H9 (cell line): ENCODE measurements at regions not wholly inside any gene's neighbourhood (a gene's known extent, or its start where the extent isn't known, plus 50 kb on each side); places are given as distances from the start of the nearest gene placed in this dataset.

ENCODE experiments used
- DNase-seq: peaks from one replicate; pipeline ENCODE4 v3.0.0-alpha.2; 2017
- H2AFZ ChIP-seq: one replicate; pipeline ENCODE4 v1.6.1; 2013; ENCODE audit warnings: mild to moderate bottlenecking, low read length, control low read depth, moderate library complexity
- H2AK5ac ChIP-seq: 2 replicates; pipeline ENCODE4 v1.6.1; 2013; ENCODE audit warnings: low read length, control low read depth, mixed read lengths; ENCODE audit not compliant: insufficient read length
- H2BK120ac ChIP-seq: one replicate; pipeline ENCODE4 v1.6.1; 2013; ENCODE audit warnings: low read depth, mild to moderate bottlenecking, low read length, control low read depth, inconsistent platforms; ENCODE audit not compliant: poor library complexity, severe bottlenecking
- H2BK12ac ChIP-seq: 2 replicates; pipeline ENCODE4 v1.6.1; 2013; ENCODE audit warnings: low read length, control low read depth, mixed read lengths, low read depth; ENCODE audit not compliant: insufficient read length
- H2BK15ac ChIP-seq: 2 replicates; pipeline ENCODE4 v1.6.1; 2013; ENCODE audit warnings: low read depth, low read length, control low read depth
- H2BK20ac ChIP-seq: one replicate; pipeline ENCODE4 v1.6.1; 2013; ENCODE audit warnings: low read depth, mild to moderate bottlenecking, low read length, control low read depth, inconsistent platforms; ENCODE audit not compliant: poor library complexity, severe bottlenecking
- H2BK5ac ChIP-seq: 2 replicates; pipeline ENCODE4 v1.6.1; 2013; ENCODE audit warnings: low read length, control low read depth, mixed read lengths; ENCODE audit not compliant: insufficient read length
- H3K14ac ChIP-seq: 2 replicates; pipeline ENCODE4 v1.6.1; 2013; ENCODE audit warnings: low read length, control low read depth; ENCODE audit not compliant: insufficient read depth
- H3K18ac ChIP-seq: 2 replicates; pipeline ENCODE4 v1.6.1; 2013; ENCODE audit warnings: low read depth, mild to moderate bottlenecking, mixed read lengths, low read length, control low read depth; ENCODE audit not compliant: insufficient read length
- H3K23ac ChIP-seq: 2 replicates; pipeline ENCODE4 v1.6.1; 2013; ENCODE audit warnings: low read length, control low read depth, mixed read lengths, low read depth; ENCODE audit not compliant: insufficient read length
- H3K23me2 ChIP-seq: 2 replicates; pipeline ENCODE4 v1.6.1; 2013; ENCODE audit warnings: low read depth, mild to moderate bottlenecking, mixed read lengths, low read length, control low read depth; ENCODE audit not compliant: insufficient read length, poor library complexity, severe bottlenecking
- H3K27ac ChIP-seq: 2 replicates; pipeline ENCODE4 v1.5.1; 2013; ENCODE audit warnings: low read length, control low read depth, mixed read lengths, low read depth; ENCODE audit not compliant: insufficient read length
- H3K27me3 ChIP-seq: 2 replicates; pipeline ENCODE4 v1.6.1; 2013; ENCODE audit warnings: low read length, control low read depth, inconsistent platforms; ENCODE audit not compliant: insufficient read depth
- H3K4ac ChIP-seq: 2 replicates; pipeline ENCODE4 v1.6.1; 2013; ENCODE audit warnings: low read depth, mild to moderate bottlenecking, control low read depth, inconsistent platforms, low read length, moderate library complexity
- H3K4me1 ChIP-seq: 2 replicates; pipeline ENCODE4 v1.6.1; 2013; ENCODE audit warnings: low read length, control low read depth, inconsistent platforms; ENCODE audit not compliant: insufficient read depth
- H3K4me2 ChIP-seq: 2 replicates; pipeline ENCODE4 v1.6.1; 2013; ENCODE audit warnings: low read length, control low read depth, mixed read lengths; ENCODE audit not compliant: insufficient read length, insufficient read depth
- H3K56ac ChIP-seq: 2 replicates; pipeline ENCODE4 v1.6.1; 2013; ENCODE audit warnings: low read depth, mild to moderate bottlenecking, mixed read lengths, low read length, control low read depth; ENCODE audit not compliant: insufficient read length
- H3K79me1 ChIP-seq: 2 replicates; pipeline ENCODE4 v1.6.1; 2013; ENCODE audit warnings: low read depth, mild to moderate bottlenecking, moderate library complexity, low read length, control low read depth, inconsistent platforms; ENCODE audit not compliant: insufficient read depth, poor library complexity, severe bottlenecking
- H3K79me2 ChIP-seq: 2 replicates; pipeline ENCODE4 v1.6.1; 2013; ENCODE audit warnings: low read length, control low read depth, inconsistent platforms; ENCODE audit not compliant: insufficient read depth
- H3K9ac ChIP-seq: 2 replicates; pipeline ENCODE4 v1.6.1; 2013; ENCODE audit warnings: low read length, control low read depth, mixed read lengths; ENCODE audit not compliant: insufficient read length; ENCODE audit errors: extremely low read depth
- H3K9me3 ChIP-seq: one replicate; pipeline ENCODE4 v1.6.1; 2013; ENCODE audit warnings: low read depth, low read length, inconsistent platforms; ENCODE audit not compliant: control insufficient read depth
- H3T11ph ChIP-seq: one replicate; pipeline ENCODE4 v1.6.1; 2013; ENCODE audit warnings: mild to moderate bottlenecking, low read length, control low read depth, inconsistent platforms
- H4K20me1 ChIP-seq: one replicate; pipeline ENCODE4 v1.6.1; 2013; ENCODE audit not compliant: control insufficient read depth, insufficient read length, insufficient read depth
- H4K5ac ChIP-seq: 2 replicates; pipeline ENCODE4 v1.6.1; 2013; ENCODE audit warnings: low read depth, mild to moderate bottlenecking, mixed read lengths, low read length, control low read depth; ENCODE audit not compliant: insufficient read length
- H4K8ac ChIP-seq: replicated peaks from 2 replicates; pipeline ENCODE4 v1.6.1; 2013; ENCODE audit warnings: low read length, control low read depth, mixed read lengths, low read depth; ENCODE audit not compliant: insufficient read length
- H4K91ac ChIP-seq: 2 replicates; pipeline ENCODE4 v1.6.1; 2013; ENCODE audit warnings: low read depth, mild to moderate bottlenecking, moderate library complexity, mixed read lengths, low read length, control low read depth; ENCODE audit not compliant: insufficient read length
- H3K27ac Mint-ChIP-seq, 3 experiments: 2 replicates in 2 of 3; 3 replicates in 1 of 3; pipeline ENCODE4 v1.8.0; 2020 to 2021; ENCODE audit warnings: mixed read lengths in 3 of 3, mild to moderate bottlenecking in 1 of 3, moderate library complexity in 1 of 3
- H3K27me3 Mint-ChIP-seq: 2 replicates; pipeline ENCODE4 v1.8.0; 2021; ENCODE audit warnings: low read depth, mild to moderate bottlenecking, moderate library complexity, mixed read lengths
- H3K36me3 Mint-ChIP-seq, 3 experiments: 2 replicates in 2 of 3; 3 replicates in 1 of 3; pipeline ENCODE4 v1.8.0; 2020 to 2021; ENCODE audit warnings: low read depth in 3 of 3, mixed read lengths in 3 of 3; ENCODE audit not compliant: insufficient read depth in 1 of 3
- H3K4me1 Mint-ChIP-seq, 2 experiments: 2 replicates each; pipeline ENCODE4 v1.8.0; 2020; ENCODE audit warnings: mixed read lengths in 2 of 2
- H3K4me3 Mint-ChIP-seq, 2 experiments: 2 replicates in 1 of 2; 3 replicates in 1 of 2; pipeline ENCODE4 v1.8.0; 2020 to 2021; ENCODE audit warnings: mild to moderate bottlenecking in 2 of 2, mixed read lengths in 2 of 2, moderate library complexity in 1 of 2
- H3K9me3 Mint-ChIP-seq, 2 experiments: 2 replicates in 1 of 2; 3 replicates in 1 of 2; pipeline ENCODE4 v1.8.0; 2020; ENCODE audit warnings: mild to moderate bottlenecking in 2 of 2, mixed read lengths in 2 of 2, moderate library complexity in 1 of 2
- WGBS: extraction: QIAGEN DNeasy Blood & Tissue Kit; methylation state at CpG from one replicate; pipeline ENCODE4 v1.1.7; 2013; ENCODE audit warnings: missing lambda C conversion rate, low lambda C conversion rate, mixed read lengths; ENCODE audit not compliant: insufficient read length; ENCODE audit errors: extremely low coverage; 5-methylcytosine and 5-hydroxymethylcytosine counted together
- TF ChIP-seq, protein P1 (sequence below): fragments of 200-600 bp; sonication (generic); conservative IDR thresholded peaks from 3 replicates; pipeline ENCODE4 v1.8.0; 2021; ENCODE audit warnings: antibody characterized with exemption, mild to moderate bottlenecking

DNA sequence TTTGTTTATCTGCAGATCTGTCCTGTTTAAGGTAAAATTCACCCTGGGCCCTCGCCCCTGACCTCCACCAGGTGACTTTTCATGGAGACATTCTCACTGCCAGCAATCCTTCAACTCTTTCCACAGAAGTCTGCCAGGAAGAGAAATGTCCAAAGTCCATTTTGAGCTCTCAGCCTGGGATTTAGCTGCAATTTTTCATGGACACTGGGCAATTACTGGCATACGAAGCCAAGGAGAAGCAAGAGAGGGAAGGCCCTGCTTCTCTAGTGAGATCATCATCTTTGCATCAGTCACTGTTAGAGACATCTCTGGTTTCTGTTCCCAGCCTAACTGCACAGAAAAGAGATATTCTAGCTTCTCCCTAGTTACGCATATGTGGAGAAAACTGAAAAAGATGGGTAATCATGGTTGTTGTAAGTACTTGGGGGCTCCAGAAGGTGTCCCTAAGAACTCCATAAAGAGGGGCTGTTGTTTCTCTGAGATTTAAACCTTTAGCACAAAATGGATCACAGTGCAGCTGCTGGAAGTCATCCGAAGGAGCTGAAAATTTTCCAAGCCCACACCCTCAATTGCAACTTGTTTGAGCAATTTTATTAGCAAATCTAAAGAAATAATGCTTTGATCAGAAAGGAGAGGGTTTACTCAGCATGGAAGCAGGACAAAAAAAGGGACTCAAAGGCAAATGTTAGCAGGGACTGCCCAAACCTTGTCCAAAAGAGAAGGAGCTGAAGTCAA is 168.9 kb downstream of the SNX10 start:
- Histone ChIP-seq H2BK12ac (no peak overlapping the region), H4K20me1 (no peaks in the 10 kb centered on the region), H3K18ac (no peak overlapping the region), H2BK20ac (no peak overlapping the region), H3K4me1 (no peaks in the 10 kb centered on the region), H4K5ac (no peak overlapping the region), H3K9ac (no peak overlapping the region), H3K23ac (no peak overlapping the region), H3K4me2 (no peak overlapping the region), H3T11ph (no peak overlapping the region), H4K8ac (no peak overlapping the region), H2BK15ac (no peak overlapping the region), H3K79me1 (no peaks in the 10 kb centered on the region), H2BK120ac (no peak overlapping the region), H3K4ac (no peak overlapping the region), H2AK5ac (no peak overlapping the region), H3K27me3 (no peaks in the 10 kb centered on the region), H2AFZ (no peak overlapping the region), H3K27ac (no peak overlapping the region), H4K91ac (no peak overlapping the region), H3K79me2 (no peaks in the 10 kb centered on the region), H2BK5ac (no peak overlapping the region), H3K9me3 (no peaks in the 10 kb centered on the region), H3K56ac (no peak overlapping the region), H3K23me2 (no peaks in the 10 kb centered on the region), H3K14ac (no peak overlapping the region)
- no peaks in the 10 kb centered on the region for H3K36me3 Mint-ChIP-seq
- no peaks in the 10 kb centered on the region for H3K4me1 Mint-ChIP-seq
- no peak overlapping the region for H3K27ac Mint-ChIP-seq
- H3K27me3 Mint-ChIP-seq, result peaks cover 3% of the 10 kb centered on the region
- DNase-seq, result no peak
- H3K9me3 Mint-ChIP-seq, result no peaks in the 10 kb centered on the region
- WGBS, result no CpG with 5 or more reads among the region's 4 CpGs
- no peak overlapping the region for H3K4me3 Mint-ChIP-seq
- TF ChIP-seq, protein P1, sequence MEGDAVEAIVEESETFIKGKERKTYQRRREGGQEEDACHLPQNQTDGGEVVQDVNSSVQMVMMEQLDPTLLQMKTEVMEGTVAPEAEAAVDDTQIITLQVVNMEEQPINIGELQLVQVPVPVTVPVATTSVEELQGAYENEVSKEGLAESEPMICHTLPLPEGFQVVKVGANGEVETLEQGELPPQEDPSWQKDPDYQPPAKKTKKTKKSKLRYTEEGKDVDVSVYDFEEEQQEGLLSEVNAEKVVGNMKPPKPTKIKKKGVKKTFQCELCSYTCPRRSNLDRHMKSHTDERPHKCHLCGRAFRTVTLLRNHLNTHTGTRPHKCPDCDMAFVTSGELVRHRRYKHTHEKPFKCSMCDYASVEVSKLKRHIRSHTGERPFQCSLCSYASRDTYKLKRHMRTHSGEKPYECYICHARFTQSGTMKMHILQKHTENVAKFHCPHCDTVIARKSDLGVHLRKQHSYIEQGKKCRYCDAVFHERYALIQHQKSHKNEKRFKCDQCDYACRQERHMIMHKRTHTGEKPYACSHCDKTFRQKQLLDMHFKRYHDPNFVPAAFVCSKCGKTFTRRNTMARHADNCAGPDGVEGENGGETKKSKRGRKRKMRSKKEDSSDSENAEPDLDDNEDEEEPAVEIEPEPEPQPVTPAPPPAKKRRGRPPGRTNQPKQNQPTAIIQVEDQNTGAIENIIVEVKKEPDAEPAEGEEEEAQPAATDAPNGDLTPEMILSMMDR, result no peak
